Muscle of leg (tissue), 3 donors: ENCODE measurements at regions not wholly inside any gene's neighbourhood (a gene's known extent, or its start where the extent isn't known, plus 50 kb on each side); places are given as distances from the start of the nearest gene placed in this dataset.

Experiments used
- DNase-seq: peaks from one replicate; pipeline ENCODE4 v3.0.0; 2013
- H3K27ac ChIP-seq: one replicate; pipeline ENCODE4 v1.5.1; 2013; ENCODE audit warnings: mild to moderate bottlenecking, low read length, control low read depth
- H3K27me3 ChIP-seq: one replicate; pipeline ENCODE4 v1.6.1; 2013; ENCODE audit warnings: low read length; ENCODE audit not compliant: control insufficient read depth, insufficient read depth
- H3K36me3 ChIP-seq: one replicate; pipeline ENCODE4 v1.6.1; 2013; ENCODE audit warnings: low read length; ENCODE audit not compliant: control insufficient read depth, insufficient read depth
- H3K4me1 ChIP-seq: one replicate; pipeline ENCODE4 v1.6.1; 2013; ENCODE audit warnings: low read length; ENCODE audit not compliant: control insufficient read depth, insufficient read depth
- H3K4me3 ChIP-seq: one replicate; pipeline ENCODE4 v1.5.1; 2013; ENCODE audit warnings: low read length, control low read depth
- H3K9me3 ChIP-seq: replicated peaks from 2 replicates; pipeline ENCODE4 v1.6.1; 2013; ENCODE audit warnings: low read depth, low read length; ENCODE audit not compliant: control insufficient read depth
- WGBS: methylation state at CpG from one replicate; pipeline ENCODE4 v1.1.5; 2013; ENCODE audit warnings: missing lambda C conversion rate; ENCODE audit not compliant: insufficient coverage; 5-methylcytosine and 5-hydroxymethylcytosine counted together

GRCh38 chr18:53796040-53796729 is 428.3 kb downstream of the MBD2 start:
- no peak overlapping the region for H3K4me3 ChIP-seq
- H3K27me3 ChIP-seq = no peaks in the 10 kb centered on the region
- H3K36me3 ChIP-seq = no peaks in the 10 kb centered on the region
- peak; percentile 22 for DNase-seq
- H3K4me1 ChIP-seq = no peaks in the 10 kb centered on the region
- no peak overlapping the region for H3K27ac ChIP-seq
- H3K9me3 ChIP-seq = no peaks in the 10 kb centered on the region
- no CpG with 5 or more reads among the region's 1 CpG for WGBS

GRCh38 chr18:53795610-53796009 is 428.9 kb downstream of the MBD2 start:
- H3K4me3 ChIP-seq = no peak overlapping the region
- no peaks in the 10 kb centered on the region for H3K27me3 ChIP-seq
- H3K9me3 ChIP-seq = no peaks in the 10 kb centered on the region
- no peak for DNase-seq
- no peaks in the 10 kb centered on the region for H3K36me3 ChIP-seq
- H3K27ac ChIP-seq = no peak overlapping the region
- H3K4me1 ChIP-seq = no peaks in the 10 kb centered on the region

- no peak overlapping the region for H3K4me3 ChIP-seq
- no peaks in the 10 kb centered on the region for H3K27me3 ChIP-seq
- no peaks in the 10 kb centered on the region for H3K4me1 ChIP-seq
- WGBS = no CpG with 5 or more reads among the region's 3 CpGs
- no peak for DNase-seq
- H3K27ac ChIP-seq = no peak overlapping the region
- H3K36me3 ChIP-seq = no peaks in the 10 kb centered on the region
- H3K9me3 ChIP-seq = no peaks in the 10 kb centered on the region
These were observed 429.4 kb downstream of the MBD2 start for GRCh38 chr18:53795061-53795460.

- WGBS = 85% methylated on average over 3 of the region's 4 CpGs
- no peaks in the 10 kb centered on the region for H3K9me3 ChIP-seq
These were observed 431.7 kb downstream of the MBD2 start for GRCh38 chr18:53792762-53793161.

GRCh38 chr18:53790786-53791185 is 433.7 kb downstream of the MBD2 start:
- Histone ChIP-seq H3K27me3 (no peaks in the 10 kb centered on the region), H3K4me1 (no peaks in the 10 kb centered on the region), H3K9me3 (no peaks in the 10 kb centered on the region), H3K27ac (no peak overlapping the region), H3K36me3 (no peaks in the 10 kb centered on the region), H3K4me3 (no peak overlapping the region)
- DNase-seq = peak; percentile 18

More at GRCh38 chr18:53792762-53793161, 431.7 kb downstream of the MBD2 start:
- H3K36me3 ChIP-seq = no peaks in the 10 kb centered on the region
- H3K4me1 ChIP-seq = no peaks in the 10 kb centered on the region
- DNase-seq = no peak
- H3K27me3 ChIP-seq = no peaks in the 10 kb centered on the region
- no peak overlapping the region for H3K4me3 ChIP-seq
- H3K27ac ChIP-seq = no peak overlapping the region

- no peaks in the 10 kb centered on the region for H3K27me3 ChIP-seq
- H3K4me1 ChIP-seq = no peaks in the 10 kb centered on the region
- no peak overlapping the region for H3K4me3 ChIP-seq
- no peaks in the 10 kb centered on the region for H3K36me3 ChIP-seq
- no peak for DNase-seq
- WGBS = 100% methylated on average over 1 of the region's 4 CpGs
- H3K9me3 ChIP-seq = no peaks in the 10 kb centered on the region
- H3K27ac ChIP-seq = no peak overlapping the region
These were observed 434.9 kb downstream of the MBD2 start for GRCh38 chr18:53789376-53790247.

- DNase-seq = no peak
- Histone ChIP-seq H3K4me1 (no peaks in the 10 kb centered on the region), H3K4me3 (no peak overlapping the region), H3K27me3 (no peaks in the 10 kb centered on the region), H3K9me3 (no peaks in the 10 kb centered on the region), H3K27ac (no peak overlapping the region), H3K36me3 (no peaks in the 10 kb centered on the region)
These were observed 438.7 kb downstream of the MBD2 start for GRCh38 chr18:53785811-53786210.

GRCh38 chr18:53784253-53784652 is 440.2 kb downstream of the MBD2 start:
- WGBS = no CpG with 5 or more reads among the region's 1 CpG
- DNase-seq = no peak
- H3K27ac ChIP-seq = no peak overlapping the region
- no peaks in the 10 kb centered on the region for H3K36me3 ChIP-seq
- no peaks in the 10 kb centered on the region for H3K9me3 ChIP-seq
- no peaks in the 10 kb centered on the region for H3K4me1 ChIP-seq
- H3K27me3 ChIP-seq = no peaks in the 10 kb centered on the region
- H3K4me3 ChIP-seq = no peak overlapping the region

- DNase-seq = no peak
- Histone ChIP-seq H3K4me3 (no peak overlapping the region), H3K36me3 (no peaks in the 10 kb centered on the region), H3K27me3 (no peaks in the 10 kb centered on the region), H3K4me1 (no peaks in the 10 kb centered on the region), H3K9me3 (no peaks in the 10 kb centered on the region), H3K27ac (no peak overlapping the region)
- WGBS = no CpG with 5 or more reads among the region's 1 CpG
These were observed 443.8 kb downstream of the MBD2 start for GRCh38 chr18:53780666-53781065.

GRCh38 chr18:53772293-53772692 is 452.2 kb downstream of the MBD2 start:
- Histone ChIP-seq H3K4me1 (no peaks in the 10 kb centered on the region), H3K27me3 (no peaks in the 10 kb centered on the region), H3K4me3 (no peak overlapping the region), H3K9me3 (peaks cover 4% of the 10 kb centered on the region), H3K36me3 (no peaks in the 10 kb centered on the region), H3K27ac (no peak overlapping the region)
- no peak for DNase-seq
- no CpG with 5 or more reads among the region's 2 CpGs for WGBS
